SU-DHL-6 (cell line): ENCODE measurements at regions not wholly inside any gene's neighbourhood (a gene's known extent, or its start where the extent isn't known, plus 50 kb on each side); places are given as distances from the start of the nearest gene placed in this dataset.

Experiments used
- EZH2phosphoT487 ChIP-seq: fragments of 200-600 bp; sonication (generic), shearing (Covaris generic); conservative IDR thresholded peaks from 2 replicates; pipeline ENCODE4 v1.6.1; 2018; ENCODE audit warnings: mild to moderate bottlenecking, antibody characterized with exemption, low read length, moderate library complexity, mixed read lengths
- TF ChIP-seq, protein P1 (sequence below): fragments of 200-600 bp; sonication (generic); IDR thresholded peaks from one replicate; pipeline ENCODE4 v1.5.1; 2017; ENCODE audit warnings: antibody characterized with exemption, mild to moderate bottlenecking, low read length, moderate library complexity; ENCODE audit not compliant: insufficient read depth, poor library complexity, severe bottlenecking

DNA sequence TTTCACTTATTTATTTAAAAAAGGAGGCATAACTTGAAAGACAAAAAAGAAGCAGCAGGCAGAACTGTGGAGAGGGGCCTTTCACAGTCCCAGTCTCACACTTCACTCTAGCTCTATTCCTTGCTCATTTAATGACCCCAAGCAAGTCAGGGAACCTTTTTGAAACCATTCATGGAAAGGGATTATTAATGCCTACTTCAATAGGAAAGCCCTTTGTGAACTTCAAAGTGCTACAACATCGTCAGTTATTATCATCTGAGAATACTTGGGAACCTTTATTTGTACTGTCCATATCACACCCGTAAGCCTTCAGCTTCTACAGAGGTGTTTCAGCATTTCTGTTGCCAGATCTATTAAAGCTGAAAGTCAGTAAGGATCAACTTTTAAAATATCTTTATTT is 320.2 kb downstream of the TMEM161B start:
- TF ChIP-seq, protein P1, sequence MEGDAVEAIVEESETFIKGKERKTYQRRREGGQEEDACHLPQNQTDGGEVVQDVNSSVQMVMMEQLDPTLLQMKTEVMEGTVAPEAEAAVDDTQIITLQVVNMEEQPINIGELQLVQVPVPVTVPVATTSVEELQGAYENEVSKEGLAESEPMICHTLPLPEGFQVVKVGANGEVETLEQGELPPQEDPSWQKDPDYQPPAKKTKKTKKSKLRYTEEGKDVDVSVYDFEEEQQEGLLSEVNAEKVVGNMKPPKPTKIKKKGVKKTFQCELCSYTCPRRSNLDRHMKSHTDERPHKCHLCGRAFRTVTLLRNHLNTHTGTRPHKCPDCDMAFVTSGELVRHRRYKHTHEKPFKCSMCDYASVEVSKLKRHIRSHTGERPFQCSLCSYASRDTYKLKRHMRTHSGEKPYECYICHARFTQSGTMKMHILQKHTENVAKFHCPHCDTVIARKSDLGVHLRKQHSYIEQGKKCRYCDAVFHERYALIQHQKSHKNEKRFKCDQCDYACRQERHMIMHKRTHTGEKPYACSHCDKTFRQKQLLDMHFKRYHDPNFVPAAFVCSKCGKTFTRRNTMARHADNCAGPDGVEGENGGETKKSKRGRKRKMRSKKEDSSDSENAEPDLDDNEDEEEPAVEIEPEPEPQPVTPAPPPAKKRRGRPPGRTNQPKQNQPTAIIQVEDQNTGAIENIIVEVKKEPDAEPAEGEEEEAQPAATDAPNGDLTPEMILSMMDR, result no peak
- TF ChIP-seq EZH2phosphoT487, result no peak
